H1 (cell line): ENCODE measurements at regions not wholly inside any gene's neighbourhood (a gene's known extent, or its start where the extent isn't known, plus 50 kb on each side); places are given as distances from the start of the nearest gene placed in this dataset.

ENCODE experiments used
- CTCF ChIA-PET: fragments of 300-600 bp; sonication (Branson Sonifier 250); formaldehyde crosslinking; loops from one replicate; lab custom pipeline; 2021; ENCODE audit not compliant: partially characterized antibody; lab: Charles Lee
- POLR2A ChIA-PET: fragments of 300-600 bp; sonication (Branson Sonifier 250); formaldehyde crosslinking; loops from one replicate; lab custom pipeline; 2021; ENCODE audit warnings: inconsistent platforms; ENCODE audit not compliant: partially characterized antibody; lab: Charles Lee
- DNase-seq, 2 experiments: peaks; one replicate each; pipeline versions ENCODE4 v3.0.0 to v3.0.0-alpha.2; 2010 to 2022; ENCODE audit warnings: low spot score in 2 of 2, low read depth in 1 of 2, mixed read lengths in 1 of 2
- FAIRE-seq: peaks from 2 replicates; lab custom pipeline; 2011; peaks lifted over from hg19 to GRCh38; lab: Jason Lieb, UNC
- H2AFZ ChIP-seq: 2 replicates; pipeline ENCODE4 v1.8.1; 2012; ENCODE audit warnings: low read length, inconsistent platforms
- H2AK5ac ChIP-seq: 2 replicates; pipeline ENCODE4 v1.6.1; 2013; ENCODE audit warnings: low read depth, low read length
- H2BK120ac ChIP-seq: replicated peaks from 2 replicates; pipeline ENCODE3; 2013; ENCODE audit warnings: low read depth, low read length, inconsistent platforms
- H2BK12ac ChIP-seq: 2 replicates; pipeline ENCODE4 v1.6.1; 2013; ENCODE audit warnings: low read depth, low read length
- H2BK15ac ChIP-seq: 2 replicates; pipeline ENCODE4 v1.6.1; 2013; ENCODE audit warnings: low read length
- H2BK20ac ChIP-seq: 2 replicates; pipeline ENCODE4 v1.6.1; 2013; ENCODE audit warnings: low read length
- H2BK5ac ChIP-seq: 2 replicates; pipeline ENCODE4 v1.6.1; 2013; ENCODE audit warnings: low read depth, low read length
- H3K14ac ChIP-seq: 2 replicates; pipeline ENCODE4 v1.6.1; 2013; ENCODE audit warnings: inconsistent platforms; ENCODE audit not compliant: insufficient read length
- H3K18ac ChIP-seq: 2 replicates; pipeline ENCODE4 v1.6.1; 2013; ENCODE audit warnings: low read length; ENCODE audit errors: extremely low read depth
- H3K23ac ChIP-seq: 2 replicates; pipeline ENCODE4 v1.6.1; 2013; ENCODE audit warnings: inconsistent platforms; ENCODE audit not compliant: insufficient read length
- H3K23me2 ChIP-seq: 2 replicates; pipeline ENCODE4 v1.6.1; 2013; ENCODE audit warnings: low read depth, low read length
- H3K27ac ChIP-seq: 2 replicates; pipeline ENCODE4 v1.6.1; 2011; ENCODE audit warnings: low read depth, low read length, inconsistent platforms
- H3K27me3 ChIP-seq, 4 experiments: replicated peaks in 1 of 4; 1 replicate in 1 of 4; 2 replicates in 3 of 4; pipeline versions ENCODE4 v1.6.1 to v1.8.1; 2011 to 2013; ENCODE audit warnings: low read length in 3 of 4, mild to moderate bottlenecking in 3 of 4, inconsistent platforms in 2 of 4, mixed read lengths in 2 of 4, moderate library complexity in 1 of 4; ENCODE audit not compliant: control insufficient read depth in 3 of 4, insufficient read depth in 3 of 4; ENCODE audit errors: extremely low read depth in 1 of 4
- H3K36me3 ChIP-seq, 4 experiments: 2 replicates each; pipeline versions ENCODE4 v1.6.1 to v1.8.1; 2011 to 2013; ENCODE audit warnings: mild to moderate bottlenecking in 4 of 4, low read length in 3 of 4, moderate library complexity in 2 of 4, control low read depth in 1 of 4, inconsistent platforms in 1 of 4; ENCODE audit not compliant: insufficient read depth in 4 of 4, control insufficient read depth in 2 of 4
- H3K4ac ChIP-seq: replicated peaks from 2 replicates; pipeline ENCODE3; 2013; ENCODE audit warnings: low read length, low read depth, mixed read lengths, inconsistent platforms; ENCODE audit not compliant: insufficient read length
- H3K4me1 ChIP-seq, 4 experiments: replicated peaks in 1 of 4; 1 replicate in 1 of 4; 2 replicates in 3 of 4; pipeline versions ENCODE4 v1.6.1 to v1.8.1; 2011 to 2013; ENCODE audit warnings: low read length in 3 of 4, inconsistent platforms in 2 of 4, mixed read lengths in 1 of 4; ENCODE audit not compliant: insufficient read depth in 4 of 4, control insufficient read depth in 3 of 4
- H3K4me2 ChIP-seq, 2 experiments: 2 replicates each; pipeline versions ENCODE4 v1.6.1 to v1.8.1; 2011 to 2013; ENCODE audit warnings: low read depth in 2 of 2, low read length in 2 of 2, control low read depth in 1 of 2, inconsistent platforms in 1 of 2, mild to moderate bottlenecking in 1 of 2; ENCODE audit not compliant: insufficient read depth in 1 of 2
- H3K4me3 ChIP-seq, 4 experiments: fragments of 200-600, 300-600 bp in 1 of 4; sonication (generic), shearing (Covaris generic), sonication (Bioruptor Twin) in 1 of 4; 2 replicates each; pipeline versions ENCODE4 v1.5.1 to v1.8.1; 2011 to 2016; ENCODE audit warnings: low read length in 4 of 4, low read depth in 3 of 4, control low read depth in 2 of 4, inconsistent platforms in 2 of 4, mild to moderate bottlenecking in 2 of 4, mixed read lengths in 1 of 4, moderate library complexity in 1 of 4; ENCODE audit not compliant: insufficient read depth in 2 of 4; ENCODE audit errors: extremely low read depth in 1 of 4
- H3K56ac ChIP-seq: replicated peaks from 2 replicates; pipeline ENCODE3; 2013; ENCODE audit warnings: low read depth, mild to moderate bottlenecking, mixed read lengths, low read length, inconsistent platforms; ENCODE audit not compliant: insufficient read length
- H3K79me1 ChIP-seq: 2 replicates; pipeline ENCODE4 v1.6.1; 2013; ENCODE audit warnings: low read depth, low read length, control low read depth
- H3K79me2 ChIP-seq, 2 experiments: 2 replicates each; pipeline versions ENCODE4 v1.6.1 to v1.8.1; 2012 to 2013; ENCODE audit warnings: low read length in 2 of 2, mild to moderate bottlenecking in 2 of 2, inconsistent platforms in 1 of 2; ENCODE audit not compliant: insufficient read depth in 2 of 2, control insufficient read depth in 1 of 2
- H3K9ac ChIP-seq, 4 experiments: replicated peaks in 1 of 4; 1 replicate in 1 of 4; 2 replicates in 3 of 4; pipeline versions ENCODE4 v1.6.1 to v1.8.1; 2011 to 2013; ENCODE audit warnings: low read depth in 3 of 4, low read length in 3 of 4, control low read depth in 2 of 4, mild to moderate bottlenecking in 2 of 4, moderate library complexity in 2 of 4, inconsistent platforms in 1 of 4; ENCODE audit errors: extremely low read depth in 1 of 4
- H3K9me3 ChIP-seq, 2 experiments: 2 replicates each; pipeline versions ENCODE4 v1.6.1 to v1.8.1; 2012 to 2013; ENCODE audit warnings: mild to moderate bottlenecking in 2 of 2, moderate library complexity in 2 of 2, control low read depth in 1 of 2, inconsistent platforms in 1 of 2, low read depth in 1 of 2, low read length in 1 of 2, mixed read lengths in 1 of 2; ENCODE audit not compliant: insufficient read depth in 2 of 2
- H4K20me1 ChIP-seq, 2 experiments: replicated peaks in 1 of 2; 2 replicates each; pipeline versions ENCODE3 to v1.8.1; 2011 to 2013; ENCODE audit warnings: inconsistent platforms in 2 of 2, low read length in 2 of 2, mild to moderate bottlenecking in 1 of 2; ENCODE audit not compliant: insufficient read depth in 2 of 2, control insufficient read depth in 1 of 2
- H4K5ac ChIP-seq: 2 replicates; pipeline ENCODE4 v1.6.1; 2013; ENCODE audit warnings: low read length, low read depth, mixed read lengths, inconsistent platforms; ENCODE audit not compliant: insufficient read length
- H4K8ac ChIP-seq: 2 replicates; pipeline ENCODE4 v1.8.0; 2013; ENCODE audit warnings: mild to moderate bottlenecking, moderate library complexity, low read length, inconsistent platforms; ENCODE audit not compliant: insufficient read depth; ENCODE audit errors: extremely low read depth
- H4K91ac ChIP-seq: replicated peaks from 2 replicates; pipeline ENCODE3; 2013; ENCODE audit warnings: low read length, mixed read lengths, inconsistent platforms; ENCODE audit not compliant: insufficient read length
- ASH2L ChIP-seq: fragments of 200-600, 300-600 bp; sonication (generic); IDR thresholded peaks from one replicate; pipeline ENCODE4 v1.7.1; 2017; ENCODE audit warnings: low read length
- BACH1 ChIP-seq: IDR thresholded peaks from 2 replicates; pipeline ENCODE4 v1.6.1; 2012; ENCODE audit warnings: low read length, improper control_type of control experiment
- CEBPB ChIP-seq: IDR thresholded peaks from 2 replicates; pipeline ENCODE4 v1.6.1; 2012; ENCODE audit warnings: low read depth, low read length
- CHD2 ChIP-seq: IDR thresholded peaks from 2 replicates; pipeline ENCODE4 v1.6.1; 2012; ENCODE audit warnings: low read length, improper control_type of control experiment
- NANOG ChIP-seq: IDR thresholded peaks from 2 replicates; pipeline ENCODE4 v1.6.1; 2011; ENCODE audit warnings: low read length, low read depth, mild to moderate bottlenecking, inconsistent platforms; ENCODE audit not compliant: insufficient read depth, poor library complexity, severe bottlenecking
- POU5F1 ChIP-seq: IDR thresholded peaks from 2 replicates; pipeline ENCODE4 v1.6.1; 2011; ENCODE audit warnings: low read depth, mild to moderate bottlenecking, low read length, moderate library complexity
- SP4 ChIP-seq: IDR thresholded peaks from 2 replicates; pipeline ENCODE4 v1.6.1; 2012; ENCODE audit warnings: low read length, inconsistent platforms
- WGBS, 2 experiments: shearing (Covaris generic) in 1 of 2; methylation state at CpG; one replicate each; pipeline versions ENCODE4 v1.1.6 to v1.1.7; 2013 to 2015; ENCODE audit warnings: low lambda C conversion rate in 2 of 2, mixed read lengths in 2 of 2, inconsistent platforms in 1 of 2, low coverage in 1 of 2, missing lambda C conversion rate in 1 of 2; ENCODE audit not compliant: insufficient replicate concordance in 2 of 2, insufficient coverage in 1 of 2, insufficient read length in 1 of 2; ENCODE audit errors: extremely low coverage in 1 of 2, missing lambda C conversion rate in 1 of 2; 5-methylcytosine and 5-hydroxymethylcytosine counted together

DNA sequence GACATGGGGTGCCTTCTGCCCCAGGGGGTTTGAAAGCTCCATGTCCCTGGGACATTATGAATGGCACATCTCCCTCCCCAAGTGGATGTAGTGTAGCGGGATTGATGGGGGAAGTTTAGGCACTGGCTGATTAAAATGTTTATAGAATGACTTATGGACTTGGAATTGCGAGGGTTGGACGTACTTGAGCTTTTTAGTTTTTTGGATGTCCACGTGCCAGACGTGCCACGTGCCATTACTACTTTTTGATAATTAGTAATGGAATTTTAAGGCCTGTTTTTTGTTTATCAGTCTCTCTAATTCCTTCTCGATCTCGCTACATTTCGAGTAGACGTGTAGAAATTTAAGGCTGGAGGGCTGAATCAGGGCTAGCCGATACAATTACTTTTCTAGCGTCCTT lies 162.8 kb downstream of the TBXT start:
- Histone ChIP-seq H3K9ac (no peak overlapping the region), H3K27me3 (peaks cover 43 to 65% (median 57%) of the 10 kb centered on the region in 4 experiments), H3K23ac (no peak overlapping the region), H3K18ac (no peak overlapping the region), H2BK15ac (no peak overlapping the region), H3K79me1 (no peaks in the 10 kb centered on the region), H2BK20ac (no peak overlapping the region), H3K4ac (no peak overlapping the region), H4K8ac (no peak overlapping the region), H3K79me2 (no peaks in the 10 kb centered on the region), H2BK120ac (no peak overlapping the region), H4K20me1 (peaks cover 2 to 7% of the 10 kb centered on the region in 2 experiments), H3K4me1 (peaks cover 3 to 16% (median 11%) of the 10 kb centered on the region in 4 experiments), H3K36me3 (no peaks in the 10 kb centered on the region), H2AK5ac (no peak overlapping the region), H4K91ac (no peak overlapping the region), H2AFZ (no peak overlapping the region), H3K23me2 (peaks cover 5% of the 10 kb centered on the region), H3K4me2 (peak overlapping the region in 1 of 2 experiments; percentile 69; a peak in 1 of 4 replicates), H2BK12ac (0 out of 2 replicates have a peak overlapping the region, but pooled peaks have one; percentile 32), H3K14ac (no peak overlapping the region), H2BK5ac (no peak overlapping the region), H3K56ac (no peak overlapping the region), H4K5ac (no peak overlapping the region), H3K27ac (no peak overlapping the region), H3K9me3 (no peaks in the 10 kb centered on the region), H3K4me3 (no peak overlapping the region; a peak in 1 of 8 replicates)
- FAIRE-seq, result no peak
- CTCF ChIA-PET, result interaction anchor here (2.7 kb wide), 1 partner anchor 114 kb away, joined by 13 read pairs; no protein-coding TSS in a partner anchor
- POLR2A ChIA-PET, result interaction anchor here (2.9 kb wide), 1 partner anchor 162 kb away, joined by 6 read pairs; no protein-coding TSS in a partner anchor
- no peak for DNase-seq
- TF ChIP-seq POU5F1, result no peak
- TF ChIP-seq NANOG, result no peak
- no peak for TF ChIP-seq CHD2
- TF ChIP-seq SP4, result no peak
- TF ChIP-seq ASH2L, result no peak
- no peak for TF ChIP-seq CEBPB
- no peak for TF ChIP-seq BACH1
- 90% methylated on average over 12 of the region's 12 CpGs; no CpG with 5 or more reads in 1 of the 2 experiments for WGBS, 2 experiments
